DMS114 treated with DMSO at 0.1 percent for 48 hours (cell line): ENCODE measurements at regions not wholly inside any gene's neighbourhood (a gene's known extent, or its start where the extent isn't known, plus 50 kb on each side); places are given as distances from the start of the nearest gene placed in this dataset.

Experiments used
- DNase-seq: peaks from one replicate; lab custom pipeline; 2025; ENCODE audit not compliant: unreplicated experiment; lab: John Stamatoyannopoulos, UW

DNA sequence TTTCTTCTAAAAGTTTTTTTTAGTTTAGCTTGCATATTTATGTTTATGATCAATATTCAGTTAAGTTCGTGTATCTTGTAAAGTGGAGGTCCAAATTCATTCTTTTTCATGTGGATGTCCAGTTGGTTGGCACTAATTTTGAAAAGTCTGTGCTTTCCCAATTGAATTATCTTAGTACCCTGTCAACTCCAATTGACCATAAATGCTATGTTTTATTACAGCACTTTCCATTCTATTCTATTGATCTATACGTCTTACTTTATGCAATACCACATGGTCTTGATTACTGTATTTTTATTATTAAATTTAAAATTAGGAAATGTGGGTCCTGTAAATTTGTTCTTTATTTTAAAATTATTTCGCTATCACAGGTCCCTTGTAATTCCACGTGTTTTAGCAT lies 837.6 kb upstream of the SLC10A2 start:
- no peak for DNase-seq

DNA sequence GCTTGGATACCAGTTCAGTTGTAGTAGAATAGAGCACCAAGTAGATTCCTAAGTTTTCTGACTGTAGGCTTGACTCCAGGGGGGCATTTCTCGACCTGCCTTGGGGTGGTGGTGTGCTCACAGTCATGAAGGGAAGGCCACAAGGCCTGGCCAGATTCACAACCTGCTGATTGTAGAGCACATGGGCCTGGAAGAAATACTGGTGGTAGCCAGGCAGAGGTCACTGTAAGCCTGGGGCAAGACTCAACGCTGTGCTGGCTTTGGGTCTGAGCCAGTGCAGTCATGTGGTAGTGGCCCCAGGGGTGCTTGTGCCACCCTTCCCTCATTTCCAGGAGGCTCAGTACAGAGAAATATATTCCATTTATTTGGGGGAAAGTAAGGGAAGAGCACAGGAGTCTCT lies 832.3 kb upstream of the SLC10A2 start:
- no peak for DNase-seq

DNA sequence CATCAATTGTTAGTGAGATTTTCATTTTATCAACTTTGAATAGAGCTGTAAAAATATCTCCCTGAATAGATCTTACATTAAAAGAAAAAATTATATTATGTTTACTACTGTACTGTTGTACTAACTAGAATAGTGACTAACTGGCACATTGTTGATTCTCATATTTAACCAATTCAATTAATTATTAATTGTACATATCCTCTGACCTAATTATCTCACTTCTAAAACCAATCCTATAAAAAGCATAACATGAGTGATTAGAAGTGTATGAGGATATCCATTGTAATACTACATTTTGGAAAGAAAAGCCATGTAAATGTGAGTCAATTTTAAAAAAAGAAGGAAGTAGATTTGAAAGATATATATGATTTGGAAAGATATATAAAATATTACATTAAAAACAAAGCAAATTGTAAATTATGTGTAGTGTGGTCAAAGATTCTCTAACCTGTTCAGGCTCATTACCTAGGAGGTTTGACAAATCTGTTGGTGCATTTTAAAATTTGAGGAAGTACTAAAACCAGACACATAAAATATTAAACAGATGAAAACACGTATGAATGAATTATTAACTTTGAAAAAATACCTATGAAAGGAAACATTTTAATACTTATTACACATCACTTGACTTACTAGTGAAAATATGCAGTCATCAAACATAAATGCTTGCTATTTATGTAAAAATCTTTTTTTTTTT lies 829.8 kb upstream of the SLC10A2 start:
- no peak for DNase-seq

DNA sequence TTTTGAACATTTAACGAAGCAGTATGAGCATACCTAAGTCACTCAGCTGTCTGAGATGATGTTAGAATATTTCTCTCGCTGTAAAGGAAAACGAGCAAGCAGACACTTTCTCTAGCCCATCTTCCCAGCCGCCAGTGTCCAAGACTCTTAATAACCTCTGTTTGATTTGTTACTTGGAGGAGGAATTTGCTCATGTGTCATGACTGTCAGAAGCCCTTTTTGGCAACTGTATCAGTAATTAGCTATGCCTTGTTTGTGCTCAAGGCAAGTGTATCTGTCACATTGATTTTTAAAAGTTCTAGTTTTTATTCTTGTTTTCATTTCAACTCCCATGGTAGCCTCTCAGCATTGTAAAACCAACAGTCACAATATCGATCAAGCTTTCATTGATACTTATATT lies 828.4 kb upstream of the SLC10A2 start:
- DNase-seq = no peak

DNA sequence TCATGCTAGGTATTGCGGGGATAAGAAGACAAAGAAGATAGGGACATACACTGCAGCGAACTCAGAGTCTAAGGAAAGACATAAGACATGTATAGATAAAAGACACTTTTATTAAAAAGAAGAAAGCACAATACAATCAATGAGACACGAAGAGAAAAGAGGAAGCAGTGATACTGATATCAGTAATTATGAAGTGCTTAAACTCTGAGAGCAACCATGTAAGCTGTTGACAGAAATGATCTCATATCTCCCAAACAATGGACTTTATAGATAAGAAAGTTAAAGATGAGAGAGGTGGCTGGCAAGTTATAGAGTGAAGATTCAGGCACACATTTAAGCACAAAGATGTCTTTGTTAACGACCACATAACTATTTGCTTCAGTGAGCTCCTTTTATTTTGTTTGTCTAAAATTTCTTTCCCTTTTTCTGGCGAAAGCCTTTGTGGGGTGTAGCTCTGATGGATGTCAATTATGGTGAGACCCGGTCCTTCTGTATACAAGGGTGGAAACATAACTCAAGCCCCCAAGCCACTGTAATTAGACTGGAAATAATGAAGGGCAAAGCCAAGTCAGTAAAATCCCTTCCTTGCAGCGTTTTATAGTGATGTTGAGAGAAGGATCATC lies 818.0 kb upstream of the SLC10A2 start:
- no peak for DNase-seq

DNA sequence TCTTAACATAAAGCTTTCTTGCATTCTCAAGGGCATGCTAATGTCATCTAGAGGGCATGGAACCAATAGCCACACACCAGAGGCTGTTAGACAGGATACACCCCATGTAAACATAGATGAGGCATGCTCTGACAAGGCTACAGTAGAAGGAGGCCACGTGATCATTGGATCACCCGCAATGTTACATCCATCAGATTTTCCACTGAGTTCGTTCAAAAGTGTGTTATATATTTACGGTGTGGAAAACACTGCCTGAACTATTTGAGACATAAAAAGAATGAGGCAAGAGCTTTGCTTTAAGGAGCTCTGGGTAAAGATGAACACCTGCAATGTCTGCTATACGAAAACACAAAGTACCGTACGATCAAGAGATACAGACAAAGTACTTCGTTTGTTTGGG lies 817.5 kb upstream of the SLC10A2 start:
- no peak for DNase-seq

DNA sequence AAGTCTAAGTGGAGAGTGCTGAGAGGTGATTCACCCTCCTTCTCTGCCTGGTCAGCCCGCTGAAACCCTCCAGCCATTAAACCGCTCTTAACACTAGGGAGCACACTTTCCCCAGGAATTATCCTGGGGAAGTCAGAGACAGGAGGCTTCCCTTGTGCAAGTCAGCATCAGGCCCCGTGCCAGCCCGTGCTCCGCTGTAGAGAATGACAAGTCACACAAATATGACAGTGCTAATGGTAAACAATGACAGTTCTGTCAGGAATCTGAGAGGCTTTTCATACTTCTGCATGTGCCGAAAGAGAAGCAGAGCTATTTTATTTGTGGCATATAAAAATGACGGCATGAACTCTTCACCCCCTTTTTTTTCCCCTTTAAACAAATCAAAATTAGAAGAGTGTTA lies 816.9 kb upstream of the SLC10A2 start:
- peak; percentile 75 for DNase-seq

DNA sequence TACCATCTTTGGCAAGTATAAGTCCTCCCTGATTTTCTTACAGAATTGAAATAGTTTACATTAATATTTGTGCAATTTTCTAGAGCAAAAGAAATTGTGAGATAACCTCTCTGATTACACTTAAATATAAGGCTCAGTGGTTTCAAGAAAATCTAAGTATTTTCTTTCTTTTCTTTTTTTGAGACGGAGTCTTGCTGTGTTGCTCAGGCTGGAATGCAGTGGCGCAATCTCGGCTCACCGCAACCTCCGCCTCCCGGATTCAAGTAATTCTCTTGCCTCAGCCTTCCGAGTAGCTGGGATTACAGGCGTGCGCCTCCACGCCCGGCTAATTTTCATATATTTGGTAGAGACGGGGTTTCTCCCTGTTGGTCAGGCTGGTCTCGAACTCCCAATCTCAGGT lies 813.9 kb upstream of the SLC10A2 start:
- DNase-seq = peak; percentile 77

DNA sequence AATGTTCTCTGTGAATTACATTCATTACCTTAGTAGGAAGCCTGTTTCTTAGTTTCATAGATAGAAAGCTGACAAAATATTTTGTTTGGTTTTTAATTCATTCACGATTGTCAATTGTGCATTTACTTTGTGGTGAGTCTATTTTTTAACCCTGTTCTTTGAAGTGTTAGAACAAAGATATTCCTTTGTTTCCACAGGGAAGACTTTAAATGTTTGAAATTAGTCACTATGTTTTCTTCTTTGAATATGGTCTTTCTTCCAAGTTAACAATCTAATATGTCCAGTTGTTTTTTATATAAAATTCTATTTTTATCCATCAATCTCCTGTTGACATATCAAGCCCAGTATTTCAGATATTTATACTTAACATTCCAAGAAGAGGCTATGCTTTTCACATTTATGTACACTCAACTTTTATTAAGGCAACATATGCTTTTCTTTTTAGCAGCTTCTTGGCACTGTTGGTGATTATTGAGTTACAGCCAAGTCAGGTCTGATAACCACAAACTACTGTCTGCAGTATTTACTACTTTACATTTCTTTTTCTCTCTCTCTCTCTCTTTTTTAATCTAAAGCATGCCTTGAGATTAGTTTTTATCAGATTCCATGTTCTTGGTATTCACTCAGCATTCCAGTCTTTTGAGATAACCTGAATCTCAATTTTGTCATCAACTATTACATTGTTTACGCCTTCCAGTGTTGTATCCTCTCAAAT lies 812.8 kb upstream of the SLC10A2 start:
- DNase-seq = peak; percentile 85

DNA sequence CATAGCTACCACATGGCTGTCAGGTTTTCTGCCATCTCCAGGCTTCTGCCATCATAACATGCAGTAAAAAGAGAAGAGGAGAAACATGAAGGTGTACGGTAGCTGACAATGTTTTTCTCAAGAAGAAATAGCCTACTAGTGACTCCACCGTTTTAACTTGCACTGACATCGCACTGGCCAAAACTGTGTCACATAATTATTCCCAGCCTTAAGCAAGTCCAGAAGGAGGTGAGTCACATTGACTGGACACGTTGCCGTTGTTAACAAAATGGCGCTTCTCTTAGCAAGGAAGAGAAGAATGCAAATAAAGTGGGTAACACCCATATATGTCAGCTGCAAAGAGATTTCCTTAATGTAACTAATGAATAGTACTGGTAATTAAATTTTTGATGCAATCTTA lies 810.4 kb upstream of the SLC10A2 start:
- no peak for DNase-seq

DNA sequence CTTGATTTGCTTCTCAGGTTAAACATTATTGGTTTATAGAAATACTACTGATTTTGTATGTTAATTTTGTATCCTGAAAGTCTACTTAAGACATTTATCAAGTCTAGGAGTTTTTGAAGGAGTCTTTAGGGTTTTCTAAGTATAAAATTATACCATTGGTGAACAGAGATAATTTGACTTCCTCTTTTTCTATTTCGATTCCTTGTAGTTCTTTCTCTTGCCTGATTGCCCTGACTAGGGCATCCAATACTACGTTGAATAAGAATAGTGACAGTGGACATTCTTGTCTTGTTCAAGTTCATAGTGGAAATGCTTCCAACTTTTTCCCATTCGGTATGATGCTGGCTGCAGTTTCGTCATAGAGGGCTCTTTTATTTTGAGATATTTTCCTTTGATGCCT lies 807.5 kb upstream of the SLC10A2 start:
- no peak for DNase-seq

DNA sequence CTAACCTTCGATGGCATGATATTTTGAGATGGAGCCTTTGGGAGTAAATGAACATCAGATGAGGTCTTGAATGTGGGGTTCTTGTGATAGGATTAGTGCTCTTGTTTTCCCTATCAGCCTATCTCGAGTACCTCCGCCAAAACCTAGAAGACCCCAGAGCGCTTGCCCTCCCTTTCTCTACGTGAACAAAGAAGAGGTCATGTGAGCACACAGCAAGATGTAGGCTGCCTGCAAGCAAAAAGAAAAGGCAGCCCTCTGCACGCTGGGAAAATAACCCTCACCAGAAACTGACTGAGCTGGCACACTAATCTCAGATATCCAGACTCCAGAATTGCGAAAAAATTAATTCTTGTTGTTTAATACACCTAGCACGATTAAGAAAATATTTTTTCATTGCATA lies 799.8 kb upstream of the SLC10A2 start:
- peak; percentile 77 for DNase-seq

DNA sequence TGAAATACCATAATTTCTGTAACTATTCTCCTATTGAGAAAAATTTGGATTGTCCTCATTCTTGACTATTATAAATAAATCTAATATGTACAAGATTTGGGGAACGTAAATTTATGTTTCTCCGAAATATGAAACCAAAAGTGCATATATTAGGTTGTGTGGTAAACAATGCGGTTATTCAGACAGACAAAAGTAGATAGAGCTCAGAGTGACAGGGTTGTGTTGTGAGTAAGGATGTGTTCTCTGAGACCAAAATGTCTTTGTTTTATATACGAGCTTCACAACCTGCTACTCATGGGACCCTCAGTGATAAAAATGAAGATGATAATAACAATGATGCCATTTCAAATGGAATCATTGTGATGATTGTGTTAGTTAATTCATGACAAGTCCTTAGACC lies 796.3 kb upstream of the SLC10A2 start:
- no peak for DNase-seq

DNA sequence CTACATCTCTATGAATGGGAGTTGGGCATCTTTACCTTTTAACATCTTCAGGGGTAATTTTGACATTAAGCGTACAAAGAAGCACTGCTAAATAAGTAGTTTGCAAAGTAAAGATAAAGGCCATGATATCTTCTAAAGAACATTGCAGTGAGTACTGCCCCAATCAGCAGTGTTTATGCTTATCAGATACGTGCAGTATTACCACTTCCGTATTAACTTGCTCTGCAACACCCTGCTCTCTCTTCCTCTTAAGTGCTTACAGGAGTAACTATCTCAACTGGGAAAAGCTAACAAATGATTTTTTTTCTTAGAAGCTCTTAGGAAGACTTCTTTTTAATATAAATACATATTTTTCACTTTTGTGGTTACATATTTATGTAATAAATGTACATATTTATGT lies 793.7 kb upstream of the SLC10A2 start:
- DNase-seq = no peak

DNA sequence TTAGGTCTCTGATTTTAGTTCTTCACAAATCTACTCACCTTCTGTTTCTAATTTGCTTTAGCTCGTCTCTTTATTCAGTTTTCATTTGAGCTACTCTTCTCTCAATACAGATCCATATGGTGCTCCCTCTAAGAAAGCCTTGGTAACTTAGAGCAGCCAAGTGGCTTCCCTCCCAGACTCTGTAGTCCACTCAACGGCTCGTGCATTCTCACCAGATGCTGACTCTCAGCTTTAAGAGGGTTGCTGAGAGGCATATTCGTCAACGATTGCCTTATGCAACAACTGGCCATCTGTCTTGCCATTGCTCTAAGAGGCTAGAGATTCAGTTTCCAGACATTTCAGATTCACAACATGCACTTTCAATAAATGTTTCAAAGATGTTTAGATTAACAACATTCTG lies 785.8 kb upstream of the SLC10A2 start:
- DNase-seq = no peak

DNA sequence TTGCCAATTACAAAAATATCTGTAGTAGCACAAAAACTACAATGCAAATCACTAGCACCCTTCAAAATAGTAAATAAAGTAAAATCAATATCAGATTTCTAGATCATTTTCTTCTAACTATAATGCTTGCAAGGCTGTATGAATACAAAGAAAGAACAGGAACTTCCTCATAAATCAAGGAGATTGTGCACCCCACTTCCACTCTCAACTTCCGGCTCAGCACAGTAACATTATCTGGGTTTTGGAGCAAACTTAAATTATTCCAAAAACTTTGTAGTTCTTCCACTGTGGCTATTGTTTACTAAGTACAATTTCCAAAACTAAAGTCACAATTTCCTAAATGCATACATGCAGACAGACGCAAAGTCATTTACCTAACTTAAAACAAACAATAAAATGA lies 778.3 kb upstream of the SLC10A2 start:
- no peak for DNase-seq

DNA sequence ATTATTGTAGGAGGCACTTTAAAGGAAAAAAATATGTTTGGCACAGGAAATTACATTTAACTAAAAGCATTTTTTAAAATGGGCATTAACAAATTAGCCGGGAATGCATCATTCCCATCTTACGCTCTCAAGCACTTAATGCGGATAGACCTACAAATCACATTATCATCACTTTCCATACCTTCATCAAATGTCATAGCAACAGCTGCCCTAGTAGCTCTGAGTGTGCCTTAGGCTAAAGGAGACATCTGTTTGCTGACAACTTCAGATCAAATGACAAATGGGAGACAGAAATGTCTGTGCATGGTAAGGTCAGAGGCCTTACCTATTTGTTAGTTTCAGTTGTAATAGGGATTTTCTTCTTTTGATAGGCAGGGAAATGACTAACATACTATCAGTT lies 773.2 kb upstream of the SLC10A2 start:
- peak; percentile 95 for DNase-seq

DNA sequence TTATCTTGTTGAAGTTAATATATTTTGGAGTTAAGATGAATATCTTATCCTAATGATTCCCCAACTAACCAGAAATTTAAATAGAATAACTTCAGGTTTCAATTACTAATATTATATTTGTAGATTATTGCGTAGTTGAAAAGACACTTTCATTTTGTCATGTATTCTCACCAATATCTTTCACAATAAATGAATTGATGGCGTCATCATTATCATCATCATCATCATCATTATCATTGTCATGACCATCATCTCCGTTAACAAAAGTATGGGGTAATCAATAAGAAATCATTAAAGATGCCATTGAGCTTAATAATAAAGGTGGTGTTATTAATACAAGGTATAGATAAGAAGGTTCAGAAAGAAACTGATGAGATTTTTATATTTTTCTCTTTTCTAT lies 768.8 kb upstream of the SLC10A2 start:
- DNase-seq = no peak

DNA sequence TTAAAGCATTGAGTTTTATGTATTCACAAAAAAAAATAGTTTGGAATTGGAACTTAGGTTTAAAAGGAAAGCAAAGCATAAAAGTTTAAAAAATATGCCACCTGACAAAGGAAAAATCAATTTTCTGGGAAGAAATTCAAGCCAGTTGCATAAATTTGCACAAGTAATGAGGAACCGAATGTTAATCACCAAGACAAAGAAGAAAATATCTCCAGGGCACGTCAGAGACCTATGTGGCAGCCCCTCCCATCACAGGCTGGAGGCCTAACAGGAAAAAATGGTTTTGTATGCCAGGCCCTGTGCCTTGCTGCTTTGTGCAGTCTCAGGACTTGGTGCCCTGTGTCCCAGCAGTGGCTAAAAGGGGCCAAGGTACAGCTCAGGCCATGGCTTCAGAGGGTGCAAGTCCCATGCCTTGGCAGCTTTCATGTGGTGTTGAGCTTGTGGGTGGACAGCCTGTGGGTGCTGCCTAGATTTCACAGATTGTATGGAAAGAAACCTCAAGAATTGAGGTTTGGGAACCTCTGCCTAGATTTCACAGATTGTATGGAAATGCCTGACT lies 767.2 kb upstream of the SLC10A2 start:
- no peak for DNase-seq

DNA sequence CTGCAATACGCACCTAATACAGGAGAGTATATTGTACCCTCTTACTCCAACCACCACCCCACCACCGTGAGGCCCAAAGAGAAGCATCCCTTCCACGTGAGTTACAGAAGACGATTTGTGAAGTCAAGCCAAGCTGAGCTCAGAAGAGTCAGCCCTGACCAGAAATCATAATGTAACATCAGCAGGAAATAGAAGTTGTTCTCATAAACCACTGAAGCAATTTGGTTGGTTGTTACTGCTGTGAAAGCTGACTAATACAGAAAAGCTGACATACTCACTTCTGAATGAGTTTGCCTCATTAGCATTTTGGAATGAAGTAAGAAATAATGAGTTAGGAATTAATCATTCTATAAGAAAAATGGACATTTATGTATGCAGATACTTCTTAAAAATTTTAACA lies 749.4 kb upstream of the SLC10A2 start:
- DNase-seq = no peak

DNA sequence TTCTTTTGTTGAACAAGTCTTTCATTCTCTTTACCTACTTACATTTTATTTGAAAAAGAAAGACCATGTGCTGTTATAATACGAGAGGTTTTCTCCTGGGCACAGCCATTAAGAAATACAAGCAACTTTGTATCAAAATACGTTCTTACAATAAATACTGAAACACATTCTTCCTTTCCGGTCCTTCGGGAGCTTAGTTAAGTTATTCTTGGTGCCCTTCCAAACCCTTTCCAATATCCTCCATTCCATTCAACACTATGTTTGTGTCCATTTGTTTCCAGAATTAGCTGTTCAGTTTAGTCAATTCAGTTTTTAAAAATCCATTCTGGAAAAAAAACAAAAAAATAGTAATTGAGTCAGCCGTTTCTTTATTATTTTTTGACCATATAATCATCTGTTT lies 746.8 kb upstream of the SLC10A2 start:
- DNase-seq = no peak

DNA sequence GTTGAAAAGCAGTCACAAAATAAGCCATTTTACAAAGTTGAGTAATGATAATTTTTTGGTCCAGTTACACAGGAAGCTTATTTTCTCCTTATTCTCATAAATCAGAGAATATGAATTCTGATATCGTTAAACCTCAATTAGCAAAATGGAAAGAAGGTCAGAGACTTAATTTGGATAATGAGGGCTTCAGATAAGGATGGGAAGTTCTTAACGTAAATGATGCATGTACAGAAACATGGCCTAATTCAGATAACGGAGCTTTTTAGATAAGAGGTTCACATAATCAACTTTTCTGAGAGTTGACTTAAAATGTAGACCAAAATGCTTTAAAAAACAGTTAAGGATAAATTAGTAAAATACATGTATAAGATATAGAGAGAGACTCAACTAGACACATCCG lies 746.3 kb upstream of the SLC10A2 start:
- DNase-seq = no peak
